ENCODE measurements at regions not wholly inside any gene's neighbourhood (a gene's known extent, or its start where the extent isn't known, plus 50 kb on each side); places are given as distances from the start of the nearest gene placed in this dataset.

GRCh38 chr20:43265449-43265848, 75.7 kb upstream of the PTPRT start:
- Histone ChIP-seq H3K9ac (ENCODE audit: low read length in 3 of 3) (no peak overlapping the region), H3K9me3 (ENCODE audit: control insufficient read depth in 2 of 3, insufficient read depth in 1 of 3, low read length in 3 of 3) (no peaks in the 10 kb centered on the region), H3K4me1 (ENCODE audit: control insufficient read depth in 2 of 3, insufficient read depth in 2 of 3, low read depth in 1 of 3, low read length in 3 of 3) (no peaks in the 10 kb centered on the region), H3K36me3 (ENCODE audit: control insufficient read depth in 2 of 3, insufficient read depth in 3 of 3, low read length in 3 of 3) (no peaks in the 10 kb centered on the region), H3K27me3 (ENCODE audit: control insufficient read depth, insufficient read depth, low read length) (no peaks in the 10 kb centered on the region), H3K4me3 (ENCODE audit: low read length in 3 of 3) (no peak overlapping the region), H3K27ac (ENCODE audit: low read depth in 2 of 2, low read length in 2 of 2) (no peak overlapping the region)
- no peak for TF ChIP-seq CTCF (IDR thresholded peaks at IDR 0.05; ENCODE audit: borderline replicate concordance, extremely low read depth, insufficient read depth)
- DNase-seq (no peak), FAIRE-seq (no peak)
- intact Hi-C loops (cut with DNase I): no loop called here

- FAIRE-seq (no peak), DNase-seq (no peak)
- Histone ChIP-seq H3K9ac (ENCODE audit: low read length in 3 of 3) (no peak overlapping the region), H3K9me3 (ENCODE audit: control insufficient read depth in 2 of 3, insufficient read depth in 1 of 3, low read length in 3 of 3) (no peaks in the 10 kb centered on the region), H3K27me3 (ENCODE audit: control insufficient read depth, insufficient read depth, low read length) (no peaks in the 10 kb centered on the region), H3K4me1 (ENCODE audit: control insufficient read depth in 2 of 3, insufficient read depth in 2 of 3, low read depth in 1 of 3, low read length in 3 of 3) (no peaks in the 10 kb centered on the region), H3K27ac (ENCODE audit: low read depth in 2 of 2, low read length in 2 of 2) (no peak overlapping the region), H3K4me3 (ENCODE audit: low read length in 3 of 3) (no peak overlapping the region), H3K36me3 (ENCODE audit: control insufficient read depth in 2 of 3, insufficient read depth in 3 of 3, low read length in 3 of 3) (no peaks in the 10 kb centered on the region)
- intact Hi-C loops (cut with DNase I): no loop called here
- TF ChIP-seq CTCF (IDR thresholded peaks at IDR 0.05; ENCODE audit: borderline replicate concordance, extremely low read depth, insufficient read depth): no peak
Observed at GRCh38 chr20:43263226-43263625, 73.5 kb upstream of the PTPRT start.

- DNase-seq: no peak
- Histone ChIP-seq H3K4me3 (ENCODE audit: low read length in 3 of 3) (no peak overlapping the region), H3K9ac (ENCODE audit: low read length in 3 of 3) (no peak overlapping the region), H3K27me3 (ENCODE audit: control insufficient read depth, insufficient read depth, low read length) (no peaks in the 10 kb centered on the region), H3K9me3 (ENCODE audit: control insufficient read depth in 2 of 3, insufficient read depth in 1 of 3, low read length in 3 of 3) (no peaks in the 10 kb centered on the region), H3K4me1 (ENCODE audit: control insufficient read depth in 2 of 3, insufficient read depth in 2 of 3, low read depth in 1 of 3, low read length in 3 of 3) (no peaks in the 10 kb centered on the region), H3K36me3 (ENCODE audit: control insufficient read depth in 2 of 3, insufficient read depth in 3 of 3, low read length in 3 of 3) (no peaks in the 10 kb centered on the region), H3K27ac (ENCODE audit: low read depth in 2 of 2, low read length in 2 of 2) (no peak overlapping the region)
- FAIRE-seq: no peak
- no peak for TF ChIP-seq CTCF (IDR thresholded peaks at IDR 0.05; ENCODE audit: borderline replicate concordance, extremely low read depth, insufficient read depth)
- intact Hi-C loops (cut with DNase I): no loop called here
Observed at GRCh38 chr20:43262341-43262740, 72.6 kb upstream of the PTPRT start.

- no peak for DNase-seq
- H3K9me3 ChIP-seq (ENCODE audit: control insufficient read depth in 2 of 3, insufficient read depth in 1 of 3, low read length in 3 of 3): no peaks in the 10 kb centered on the region
- H3K27me3 ChIP-seq (ENCODE audit: control insufficient read depth, insufficient read depth, low read length): peaks cover 2% of the 10 kb centered on the region
- H3K4me3 ChIP-seq (ENCODE audit: low read length in 3 of 3): no peak overlapping the region
- FAIRE-seq: no peak
- no peak for TF ChIP-seq CTCF (IDR thresholded peaks at IDR 0.05; ENCODE audit: borderline replicate concordance, extremely low read depth, insufficient read depth)
- no peaks in the 10 kb centered on the region for H3K4me1 ChIP-seq (ENCODE audit: control insufficient read depth in 2 of 3, insufficient read depth in 2 of 3, low read depth in 1 of 3, low read length in 3 of 3)
- no peak overlapping the region for H3K9ac ChIP-seq (ENCODE audit: low read length in 3 of 3)
- intact Hi-C loops (cut with DNase I): no loop called here
- no peak overlapping the region for H3K27ac ChIP-seq (ENCODE audit: low read depth in 2 of 2, low read length in 2 of 2)
- H3K36me3 ChIP-seq (ENCODE audit: control insufficient read depth in 2 of 3, insufficient read depth in 3 of 3, low read length in 3 of 3): no peaks in the 10 kb centered on the region
Observed at GRCh38 chr20:43255877-43256276, 66.2 kb upstream of the PTPRT start.
